DND-41 (cell line): ENCODE measurements at regions not wholly inside any gene's neighbourhood (a gene's known extent, or its start where the extent isn't known, plus 50 kb on each side); places are given as distances from the start of the nearest gene placed in this dataset.

Source experiments
- ATAC-seq: fragments of 200-7000 bp; cut with Tn5 transposase; 3 replicates; pipeline ENCODE4 v1.9.1; 2021; ENCODE audit warnings: low read depth; ENCODE audit not compliant: insufficient read depth
- DNase-seq: peaks from one replicate; pipeline ENCODE4 v3.0.0-alpha.2; 2020
- H2AFZ ChIP-seq: 2 replicates; pipeline ENCODE4 v1.6.0; 2012; ENCODE audit warnings: low read depth, low read length
- H3K27ac ChIP-seq: 2 replicates; pipeline ENCODE4 v1.5.1; 2012; ENCODE audit warnings: low read length, inconsistent platforms
- H3K27me3 ChIP-seq: fragments of 200-600 bp; sonication (generic); 2 replicates; pipeline ENCODE4 v1.6.0; 2012; ENCODE audit warnings: low read length, mild to moderate bottlenecking, inconsistent platforms; ENCODE audit not compliant: insufficient read depth, poor library complexity
- H3K36me3 ChIP-seq: 2 replicates; pipeline ENCODE4 v1.5.1; 2012; ENCODE audit warnings: low read length, inconsistent platforms; ENCODE audit not compliant: insufficient read depth
- H3K4me1 ChIP-seq: 2 replicates; pipeline ENCODE4 v1.5.1; 2012; ENCODE audit warnings: mild to moderate bottlenecking, low read length; ENCODE audit not compliant: insufficient read depth
- H3K4me2 ChIP-seq: 2 replicates; pipeline ENCODE4 v1.6.0; 2012; ENCODE audit warnings: mild to moderate bottlenecking, moderate library complexity, low read length, inconsistent platforms; ENCODE audit not compliant: insufficient read depth
- H3K4me3 ChIP-seq, 2 experiments: fragments of 200-600 bp in 1 of 2; shearing (Covaris generic) in 1 of 2; 2 replicates each; pipeline ENCODE4 v1.5.1; 2012 to 2016; ENCODE audit warnings: inconsistent platforms in 2 of 2, low read length in 2 of 2, mild to moderate bottlenecking in 2 of 2, low read depth in 1 of 2, moderate library complexity in 1 of 2
- H3K79me2 ChIP-seq: 2 replicates; pipeline ENCODE4 v1.6.0; 2012; ENCODE audit warnings: low read length, inconsistent platforms; ENCODE audit not compliant: insufficient read depth
- H3K9ac ChIP-seq: 2 replicates; pipeline ENCODE4 v1.6.0; 2012; ENCODE audit warnings: low read depth, mild to moderate bottlenecking, inconsistent platforms, low read length, moderate library complexity
- H3K9me3 ChIP-seq: 2 replicates; pipeline ENCODE4 v1.5.1; 2012; ENCODE audit warnings: low read length, moderate library complexity, mild to moderate bottlenecking, inconsistent platforms; ENCODE audit not compliant: insufficient read depth, severe bottlenecking
- H4K20me1 ChIP-seq: 2 replicates; pipeline ENCODE4 v1.6.0; 2012; ENCODE audit warnings: low read length; ENCODE audit not compliant: insufficient read depth
- EZH2 ChIP-seq: IDR thresholded peaks from 3 replicates; pipeline ENCODE4 v1.6.1; 2012; ENCODE audit warnings: borderline replicate concordance, low read depth, mild to moderate bottlenecking, moderate library complexity, low read length, inconsistent platforms; ENCODE audit not compliant: severe bottlenecking
- TF ChIP-seq, protein P1 (sequence below): IDR thresholded peaks from 2 replicates; pipeline ENCODE4 v1.5.1; 2012; ENCODE audit warnings: borderline replicate concordance, low read length, moderate library complexity, mild to moderate bottlenecking; ENCODE audit not compliant: poor library complexity, severe bottlenecking; ENCODE audit errors: extremely low read depth

- TF ChIP-seq, protein P1, sequence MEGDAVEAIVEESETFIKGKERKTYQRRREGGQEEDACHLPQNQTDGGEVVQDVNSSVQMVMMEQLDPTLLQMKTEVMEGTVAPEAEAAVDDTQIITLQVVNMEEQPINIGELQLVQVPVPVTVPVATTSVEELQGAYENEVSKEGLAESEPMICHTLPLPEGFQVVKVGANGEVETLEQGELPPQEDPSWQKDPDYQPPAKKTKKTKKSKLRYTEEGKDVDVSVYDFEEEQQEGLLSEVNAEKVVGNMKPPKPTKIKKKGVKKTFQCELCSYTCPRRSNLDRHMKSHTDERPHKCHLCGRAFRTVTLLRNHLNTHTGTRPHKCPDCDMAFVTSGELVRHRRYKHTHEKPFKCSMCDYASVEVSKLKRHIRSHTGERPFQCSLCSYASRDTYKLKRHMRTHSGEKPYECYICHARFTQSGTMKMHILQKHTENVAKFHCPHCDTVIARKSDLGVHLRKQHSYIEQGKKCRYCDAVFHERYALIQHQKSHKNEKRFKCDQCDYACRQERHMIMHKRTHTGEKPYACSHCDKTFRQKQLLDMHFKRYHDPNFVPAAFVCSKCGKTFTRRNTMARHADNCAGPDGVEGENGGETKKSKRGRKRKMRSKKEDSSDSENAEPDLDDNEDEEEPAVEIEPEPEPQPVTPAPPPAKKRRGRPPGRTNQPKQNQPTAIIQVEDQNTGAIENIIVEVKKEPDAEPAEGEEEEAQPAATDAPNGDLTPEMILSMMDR: no peak
- TF ChIP-seq EZH2: no peak
Observed at GRCh38 chr13:110097013-110097412, 209.9 kb downstream of the COL4A1 start.

GRCh38 chr13:110092831-110093247 lies 214.1 kb downstream of the COL4A1 start:
- Histone ChIP-seq H3K27ac (no peak overlapping the region), H3K9me3 (peaks cover 1% of the 10 kb centered on the region), H3K36me3 (no peaks in the 10 kb centered on the region), H3K4me1 (peaks cover 8% of the 10 kb centered on the region; the same call in 1 of the 2 replicates), H4K20me1 (no peaks in the 10 kb centered on the region), H3K79me2 (no peaks in the 10 kb centered on the region), H3K27me3 (no peaks in the 10 kb centered on the region), H3K4me2 (no peak overlapping the region), H2AFZ (no peak overlapping the region), H3K4me3 (no peak overlapping the region), H3K9ac (no peak overlapping the region)
- DNase-seq (no peak), ATAC-seq (no peak)
- no peak for TF ChIP-seq EZH2
- TF ChIP-seq, protein P1: no peak

More at GRCh38 chr13:110097013-110097412, 209.9 kb downstream of the COL4A1 start:
- Histone ChIP-seq H2AFZ (no peak overlapping the region), H3K27me3 (no peaks in the 10 kb centered on the region), H3K27ac (no peak overlapping the region), H3K36me3 (no peaks in the 10 kb centered on the region), H3K4me2 (no peak overlapping the region), H3K79me2 (no peaks in the 10 kb centered on the region), H3K9me3 (peaks cover 27% of the 10 kb centered on the region), H3K9ac (no peak overlapping the region), H3K4me1 (peaks cover 8% of the 10 kb centered on the region; the same call in 1 of the 2 replicates), H4K20me1 (no peaks in the 10 kb centered on the region), H3K4me3 (no peak overlapping the region)
- DNase-seq (no peak), ATAC-seq (no peak)

GRCh38 chr13:110089815-110090214 lies 217.1 kb downstream of the COL4A1 start:
- DNase-seq (no peak), ATAC-seq (no peak)
- no peak overlapping the region for H3K4me3 ChIP-seq
- H3K9me3 ChIP-seq: no peaks in the 10 kb centered on the region
- TF ChIP-seq EZH2: no peak
- TF ChIP-seq, protein P1: peak; percentile 49
- no peaks in the 10 kb centered on the region for H3K36me3 ChIP-seq
- H3K79me2 ChIP-seq: no peaks in the 10 kb centered on the region
- no peak overlapping the region for H3K4me2 ChIP-seq
- no peak overlapping the region for H3K9ac ChIP-seq
- no peaks in the 10 kb centered on the region for H3K27me3 ChIP-seq
- H3K4me1 ChIP-seq: peaks cover 6% of the 10 kb centered on the region; the same call in 1 of the 2 replicates
- no peak overlapping the region for H2AFZ ChIP-seq
- no peaks in the 10 kb centered on the region for H4K20me1 ChIP-seq
- no peak overlapping the region for H3K27ac ChIP-seq

GRCh38 chr13:110089100-110089499 lies 217.9 kb downstream of the COL4A1 start:
- no peaks in the 10 kb centered on the region for H3K4me1 ChIP-seq
- H3K4me2 ChIP-seq: no peak overlapping the region
- no peaks in the 10 kb centered on the region for H3K79me2 ChIP-seq
- no peak overlapping the region for H2AFZ ChIP-seq
- H3K36me3 ChIP-seq: no peaks in the 10 kb centered on the region
- H3K9me3 ChIP-seq: no peaks in the 10 kb centered on the region
- TF ChIP-seq EZH2: no peak
- TF ChIP-seq, protein P1: no peak
- ATAC-seq (no peak), DNase-seq (no peak)
- H3K4me3 ChIP-seq: no peak overlapping the region
- no peaks in the 10 kb centered on the region for H3K27me3 ChIP-seq
- H4K20me1 ChIP-seq: no peaks in the 10 kb centered on the region
- H3K9ac ChIP-seq: no peak overlapping the region
- H3K27ac ChIP-seq: no peak overlapping the region
